ENCODE measurements at regions not wholly inside any gene's neighbourhood (a gene's known extent, or its start where the extent isn't known, plus 50 kb on each side); places are given as distances from the start of the nearest gene placed in this dataset.

DNA sequence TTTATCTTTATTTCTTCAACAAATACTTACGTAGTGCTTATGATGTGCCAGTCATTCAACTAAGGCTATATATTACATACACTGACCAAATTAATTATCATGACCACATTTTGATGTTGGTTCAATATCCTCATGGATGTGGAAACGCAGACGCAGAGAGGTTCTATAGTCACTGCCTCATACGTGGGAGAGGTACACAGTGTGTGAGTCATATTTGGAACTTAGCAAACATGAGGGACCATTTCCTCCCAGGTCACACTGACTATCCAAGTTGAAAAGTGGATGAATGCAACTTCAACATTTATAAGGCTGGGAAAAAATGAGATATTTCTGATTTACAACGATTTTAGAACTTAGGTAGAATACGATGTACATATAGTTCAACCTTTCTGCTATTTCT is 113.6 kb downstream of the PRLHR start:
- ChIA-PET CTCF (interaction anchor here (1.0 kb wide), 1 partner anchor 23 kb away, joined by 3 read pairs; no protein-coding TSS in a partner anchor), POLR2A (no interaction called here)
- H3K27me3 Mint-ChIP-seq: peaks cover 11% of the 10 kb centered on the region
- no peaks in the 10 kb centered on the region for H3K4me1 Mint-ChIP-seq
- H3K9me3 Mint-ChIP-seq (ENCODE audit: low read depth): no peaks in the 10 kb centered on the region
- intact Hi-C loops (cut with DNase I, micrococcal nuclease): no loop called here
- DNase-seq (no peak), ATAC-seq (no peak)
- no peak overlapping the region for H3K27ac Mint-ChIP-seq
- H3K4me3 Mint-ChIP-seq: no peak overlapping the region
- no peaks in the 10 kb centered on the region for H3K36me3 Mint-ChIP-seq (ENCODE audit: low read depth)

- Mint-ChIP-seq H3K36me3 (ENCODE audit: low read depth) (no peaks in the 10 kb centered on the region), H3K4me3 (no peak overlapping the region), H3K27ac (no peak overlapping the region), H3K4me1 (no peaks in the 10 kb centered on the region), H3K27me3 (peaks cover 23% of the 10 kb centered on the region), H3K9me3 (ENCODE audit: low read depth) (no peaks in the 10 kb centered on the region)
- intact Hi-C loops (cut with DNase I, micrococcal nuclease): no loop called here
- DNase-seq (no peak), ATAC-seq (no peak)
- CTCF ChIA-PET: interaction anchor here (1.4 to 1.6 kb wide), 3 partner anchors 16 to 91 kb away, joined by 4 to 5 read pairs (median 4); no protein-coding TSS in a partner anchor
- POLR2A ChIA-PET: no interaction called here
Observed at GRCh38 chr10:118475214-118475613, 120.2 kb downstream of the PRLHR start.

DNA sequence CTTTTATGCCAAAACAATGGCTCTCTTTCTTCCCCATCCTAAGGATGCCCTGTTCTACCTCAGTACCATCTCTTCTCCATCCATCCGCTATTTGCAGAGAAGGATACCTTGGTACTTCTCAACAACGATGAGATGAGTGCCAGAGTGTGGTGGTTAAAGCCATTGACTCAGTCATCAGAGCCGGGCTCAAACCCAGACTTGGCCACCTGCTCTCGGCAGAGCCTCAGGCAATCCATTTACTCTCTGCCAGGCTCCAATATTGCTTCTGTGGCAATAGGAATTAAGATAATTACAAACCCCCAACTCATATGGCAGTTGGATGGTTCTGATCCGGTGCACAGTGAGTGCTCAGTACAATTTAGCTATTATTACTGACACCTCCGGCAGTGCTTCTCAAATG is 121.3 kb downstream of the PRLHR start:
- H3K4me1 Mint-ChIP-seq: no peaks in the 10 kb centered on the region
- CTCF ChIA-PET: no interaction called here
- no peak for ATAC-seq
- POLR2A ChIA-PET: no interaction called here
- no peaks in the 10 kb centered on the region for H3K9me3 Mint-ChIP-seq (ENCODE audit: low read depth)
- H3K27ac Mint-ChIP-seq: no peak overlapping the region
- intact Hi-C loops (cut with DNase I, micrococcal nuclease): no loop called here
- H3K36me3 Mint-ChIP-seq (ENCODE audit: low read depth): no peaks in the 10 kb centered on the region
- no peak for DNase-seq
- peaks cover 22% of the 10 kb centered on the region for H3K27me3 Mint-ChIP-seq
- H3K4me3 Mint-ChIP-seq: no peak overlapping the region

DNA sequence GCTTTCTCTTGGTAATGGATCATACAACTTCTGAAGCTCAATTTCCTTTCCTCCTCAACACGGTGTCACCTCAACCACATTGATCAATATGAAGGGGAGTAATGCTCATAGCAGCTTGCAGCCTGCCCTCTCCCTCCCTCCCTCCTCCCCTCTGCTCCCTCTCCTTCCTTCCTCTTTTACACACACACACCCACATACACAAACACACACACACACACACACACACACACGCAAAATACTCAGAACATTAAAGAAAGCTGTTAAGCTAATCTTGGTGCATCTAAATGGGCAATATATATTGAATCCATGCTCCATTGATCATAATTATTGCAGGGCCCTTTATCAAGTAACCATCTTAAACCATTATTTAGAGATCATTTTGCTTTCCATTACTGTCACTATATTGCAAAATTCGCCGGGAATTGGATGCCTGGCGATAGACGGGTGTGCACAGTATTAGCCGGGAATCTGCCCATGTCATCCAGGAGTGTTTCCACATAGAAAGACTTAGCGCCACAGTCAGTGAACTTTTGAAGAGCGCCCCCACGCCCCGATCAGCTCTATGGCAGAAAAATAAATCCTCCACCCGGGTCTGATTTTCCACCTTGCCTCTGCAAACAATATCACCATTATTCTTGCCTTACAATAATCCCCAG is 122.0 kb downstream of the PRLHR start:
- intact Hi-C loops (cut with DNase I, micrococcal nuclease): no loop called here
- no peaks in the 10 kb centered on the region for H3K4me1 Mint-ChIP-seq
- no peak for DNase-seq
- H3K27ac Mint-ChIP-seq: no peak overlapping the region
- ATAC-seq: no peak
- ChIA-PET POLR2A (interaction anchor here (0.6 kb wide), 1 partner anchor 37 kb away, joined by 3 read pairs; no protein-coding TSS in a partner anchor), CTCF (interaction anchor here (1.3 kb wide), 1 partner anchor 14 kb away, joined by 7 read pairs; no protein-coding TSS in a partner anchor)
- H3K4me3 Mint-ChIP-seq: no peak overlapping the region
- peaks cover 26% of the 10 kb centered on the region for H3K27me3 Mint-ChIP-seq
- no peaks in the 10 kb centered on the region for H3K9me3 Mint-ChIP-seq (ENCODE audit: low read depth)
- no peaks in the 10 kb centered on the region for H3K36me3 Mint-ChIP-seq (ENCODE audit: low read depth)

DNA sequence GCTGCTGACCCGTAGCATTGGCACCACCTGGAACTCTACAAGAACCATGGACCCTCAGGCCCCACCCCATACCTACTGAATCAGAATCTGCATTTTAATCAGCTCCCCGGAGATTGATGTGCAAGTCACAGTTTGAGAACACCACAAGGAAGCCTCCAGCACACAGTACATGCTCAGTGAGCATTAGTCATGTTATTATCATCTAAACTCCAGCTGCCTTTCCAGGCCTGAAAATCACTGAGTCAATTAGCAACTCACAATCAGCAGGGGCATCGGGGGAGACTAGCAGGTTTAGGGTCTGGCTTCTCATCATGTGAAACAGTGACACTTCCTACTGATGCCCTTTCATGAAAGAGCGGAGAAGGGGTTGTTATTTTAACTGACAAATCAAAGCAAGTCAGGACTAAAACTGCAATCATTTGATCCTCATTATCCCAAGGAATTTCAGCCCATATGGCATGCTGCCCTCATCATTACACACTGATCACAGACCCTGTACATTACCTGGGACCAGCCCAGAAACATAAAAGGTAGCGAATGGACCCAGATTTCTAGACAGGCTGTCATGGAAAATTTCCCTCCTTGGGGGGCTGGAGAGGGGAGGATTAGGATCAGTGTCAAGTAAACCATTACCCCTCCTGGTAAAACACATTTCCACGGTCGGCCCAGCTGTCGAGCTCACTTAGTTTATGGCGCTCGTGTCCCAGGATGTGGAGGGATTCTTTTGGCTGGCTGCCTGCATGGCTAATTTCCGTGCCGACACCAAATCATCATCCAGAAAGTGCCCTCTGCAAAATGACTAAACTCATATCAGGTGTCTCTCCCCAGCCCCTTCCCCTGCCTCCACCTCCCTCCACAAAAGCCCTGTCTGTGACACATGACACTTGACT is 122.8 kb downstream of the PRLHR start:
- CTCF ChIA-PET: interaction anchor here (1.3 kb wide), 1 partner anchor 13 kb away, joined by 7 read pairs; no protein-coding TSS in a partner anchor
- intact Hi-C loops (cut with DNase I, micrococcal nuclease): no loop called here
- H3K4me1 Mint-ChIP-seq: no peaks in the 10 kb centered on the region

DNA sequence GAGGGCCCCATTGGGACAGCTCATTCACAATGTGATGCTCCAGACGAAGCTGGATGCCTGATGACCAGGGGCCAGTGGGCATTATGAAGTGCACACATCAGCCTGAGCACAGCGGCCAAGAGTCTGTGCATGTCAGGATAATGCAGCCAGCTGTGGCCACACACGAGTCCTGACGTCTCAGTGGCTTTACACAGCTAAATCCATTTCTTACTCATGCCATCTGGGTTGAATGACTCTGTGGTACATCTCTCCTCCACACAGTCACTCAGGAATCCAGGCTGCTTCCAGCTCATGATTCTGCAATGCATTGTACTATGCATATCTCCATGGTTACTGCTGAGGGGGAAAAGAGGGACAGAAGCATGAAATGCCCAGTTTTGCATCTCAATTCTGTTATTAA is 123.6 kb downstream of the PRLHR start:
- Mint-ChIP-seq H3K9me3 (ENCODE audit: low read depth) (no peaks in the 10 kb centered on the region), H3K4me3 (no peak overlapping the region), H3K36me3 (ENCODE audit: low read depth) (no peaks in the 10 kb centered on the region), H3K27ac (no peak overlapping the region), H3K4me1 (no peaks in the 10 kb centered on the region), H3K27me3 (peaks cover 29% of the 10 kb centered on the region)
- ATAC-seq (no peak), DNase-seq (no peak)
- ChIA-PET CTCF (interaction anchor here (2.0 kb wide), 1 partner anchor 13 kb away, joined by 7 read pairs; no protein-coding TSS in a partner anchor), POLR2A (no interaction called here)
- intact Hi-C loops (cut with DNase I, micrococcal nuclease): no loop called here

More for the DNA sequence above, 122.8 kb downstream of the PRLHR start:
- ATAC-seq (no peak), DNase-seq (no peak)
- Mint-ChIP-seq H3K4me3 (no peak overlapping the region), H3K9me3 (ENCODE audit: low read depth) (no peaks in the 10 kb centered on the region), H3K27me3 (peaks cover 27% of the 10 kb centered on the region), H3K36me3 (ENCODE audit: low read depth) (no peaks in the 10 kb centered on the region), H3K27ac (no peak overlapping the region)
- POLR2A ChIA-PET: no interaction called here

GRCh38 chr10:118470470-118470869 is 125.0 kb downstream of the PRLHR start:
- Mint-ChIP-seq H3K4me1 (no peaks in the 10 kb centered on the region), H3K27me3 (peaks cover 32% of the 10 kb centered on the region), H3K27ac (no peak overlapping the region), H3K9me3 (ENCODE audit: low read depth) (no peaks in the 10 kb centered on the region), H3K4me3 (no peak overlapping the region), H3K36me3 (ENCODE audit: low read depth) (no peaks in the 10 kb centered on the region)
- ChIA-PET CTCF (interaction anchor here (0.6 to 2.0 kb wide), 2 partner anchors 12 to 294 kb away, joined by 4 to 7 read pairs; no protein-coding TSS in a partner anchor), POLR2A (no interaction called here)
- intact Hi-C loops (cut with DNase I, micrococcal nuclease): no loop called here
- DNase-seq (no peak), ATAC-seq (no peak)

DNA sequence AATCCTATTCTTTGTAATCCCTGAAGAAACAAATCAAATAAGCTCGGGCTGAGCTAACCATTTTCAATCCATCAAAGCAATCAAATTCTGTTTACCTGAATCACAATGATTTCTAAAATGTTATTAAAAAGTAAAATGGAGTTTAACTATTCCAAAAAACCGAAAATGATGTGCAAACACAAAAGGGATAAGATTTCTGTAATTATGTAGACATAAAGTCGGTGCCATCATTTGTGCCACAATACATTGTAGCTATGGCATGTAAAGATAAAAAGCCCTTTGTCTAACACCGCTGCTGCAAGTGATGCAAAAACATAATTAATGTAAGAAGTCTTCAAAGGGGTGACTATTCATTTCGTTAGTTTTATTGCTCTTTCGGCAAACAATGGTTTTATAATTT is 125.1 kb upstream of the FAM204A start:
- intact Hi-C loops (cut with DNase I, micrococcal nuclease): no loop called here
- Mint-ChIP-seq H3K27me3 (peaks cover 26% of the 10 kb centered on the region), H3K4me3 (no peak overlapping the region), H3K4me1 (no peaks in the 10 kb centered on the region), H3K9me3 (ENCODE audit: low read depth) (no peaks in the 10 kb centered on the region), H3K27ac (no peak overlapping the region), H3K36me3 (ENCODE audit: low read depth) (no peaks in the 10 kb centered on the region)
- DNase-seq (no peak), ATAC-seq (no peak)
- ChIA-PET CTCF (interaction anchor here (0.7 kb wide), 1 partner anchor 35 kb away, joined by 3 read pairs; no protein-coding TSS in a partner anchor), POLR2A (no interaction called here)

GRCh38 chr10:118465300-118465874 is 123.3 kb upstream of the FAM204A start:
- Mint-ChIP-seq H3K36me3 (ENCODE audit: low read depth) (no peaks in the 10 kb centered on the region), H3K4me1 (no peaks in the 10 kb centered on the region), H3K27ac (no peak overlapping the region), H3K27me3 (peaks cover 30% of the 10 kb centered on the region), H3K4me3 (no peak overlapping the region), H3K9me3 (ENCODE audit: low read depth) (no peaks in the 10 kb centered on the region)
- no peak for ATAC-seq
- intact Hi-C loops (cut with DNase I, micrococcal nuclease): no loop called here
- no peak for DNase-seq
- CTCF ChIA-PET: interaction anchor here (0.9 kb wide), 1 partner anchor 967 kb away, joined by 5 read pairs; no protein-coding TSS in a partner anchor
- POLR2A ChIA-PET: no interaction called here

GRCh38 chr10:118463740-118464139 is 121.6 kb upstream of the FAM204A start:
- ChIA-PET CTCF (no interaction called here), POLR2A (no interaction called here)
- Mint-ChIP-seq H3K9me3 (ENCODE audit: low read depth) (no peaks in the 10 kb centered on the region), H3K36me3 (ENCODE audit: low read depth) (no peaks in the 10 kb centered on the region), H3K27ac (no peak overlapping the region), H3K27me3 (peaks cover 32% of the 10 kb centered on the region), H3K4me3 (no peak overlapping the region), H3K4me1 (peaks cover 4% of the 10 kb centered on the region)
- intact Hi-C loops (cut with DNase I, micrococcal nuclease): no loop called here
- DNase-seq: no peak
- ATAC-seq: no peak

DNA sequence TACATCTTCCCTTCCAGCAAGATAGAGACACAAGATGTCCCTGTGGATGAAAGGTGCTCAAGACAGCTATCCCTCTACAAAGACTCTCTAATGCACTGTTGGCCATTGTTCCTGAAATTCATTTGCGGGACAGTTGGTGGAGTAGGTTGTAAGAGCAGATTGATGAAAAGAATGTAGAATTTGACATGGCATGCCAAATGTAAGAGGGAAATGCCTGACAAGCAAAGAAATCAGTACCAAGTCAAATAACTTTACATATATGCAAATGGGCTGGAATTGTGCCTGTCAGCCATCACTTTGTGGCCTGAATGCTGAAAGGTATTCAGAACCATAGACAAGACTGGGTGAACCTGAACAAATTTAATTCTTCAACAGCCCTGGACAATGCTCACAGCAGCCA is 120.3 kb upstream of the FAM204A start:
- ATAC-seq: no peak
- Mint-ChIP-seq H3K9me3 (ENCODE audit: low read depth) (no peaks in the 10 kb centered on the region), H3K36me3 (ENCODE audit: low read depth) (no peaks in the 10 kb centered on the region), H3K27ac (no peak overlapping the region), H3K4me1 (peaks cover 4% of the 10 kb centered on the region), H3K27me3 (peaks cover 34% of the 10 kb centered on the region), H3K4me3 (no peak overlapping the region)
- CTCF ChIA-PET: interaction anchor here (0.8 kb wide), 1 partner anchor 27 kb away, joined by 3 read pairs; no protein-coding TSS in a partner anchor
- intact Hi-C loops (cut with DNase I, micrococcal nuclease): no loop called here
- POLR2A ChIA-PET: no interaction called here
- no peak for DNase-seq
